NCI-H146 treated with DMSO at 0.1 percent for 48 hours (cell line): ENCODE measurements at regions not wholly inside any gene's neighbourhood (a gene's known extent, or its start where the extent isn't known, plus 50 kb on each side); places are given as distances from the start of the nearest gene placed in this dataset.

Experiments
- DNase-seq: peaks from one replicate; lab custom pipeline; 2025; ENCODE audit not compliant: unreplicated experiment; lab: John Stamatoyannopoulos, UW

DNA sequence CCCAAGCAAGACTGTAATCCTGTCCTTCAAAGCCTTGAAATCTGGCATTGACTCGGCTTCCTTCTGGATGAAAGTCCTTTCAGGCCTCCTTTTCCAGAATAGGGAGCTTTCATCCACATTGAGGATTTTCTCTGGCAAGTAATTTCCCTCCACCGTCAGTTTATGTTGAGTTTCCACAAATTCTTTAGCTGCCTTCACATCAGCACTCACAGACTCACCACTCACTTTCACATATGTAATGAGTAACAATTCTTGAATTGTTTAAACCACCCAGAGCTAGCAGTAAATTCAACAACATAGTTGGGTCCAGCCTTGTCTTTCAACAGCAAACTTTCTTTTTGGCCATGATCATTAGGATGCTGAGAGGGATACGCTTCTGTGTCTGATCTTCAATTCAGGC lies 84.3 kb upstream of the PRDM11 start:
- no peak for DNase-seq

DNA sequence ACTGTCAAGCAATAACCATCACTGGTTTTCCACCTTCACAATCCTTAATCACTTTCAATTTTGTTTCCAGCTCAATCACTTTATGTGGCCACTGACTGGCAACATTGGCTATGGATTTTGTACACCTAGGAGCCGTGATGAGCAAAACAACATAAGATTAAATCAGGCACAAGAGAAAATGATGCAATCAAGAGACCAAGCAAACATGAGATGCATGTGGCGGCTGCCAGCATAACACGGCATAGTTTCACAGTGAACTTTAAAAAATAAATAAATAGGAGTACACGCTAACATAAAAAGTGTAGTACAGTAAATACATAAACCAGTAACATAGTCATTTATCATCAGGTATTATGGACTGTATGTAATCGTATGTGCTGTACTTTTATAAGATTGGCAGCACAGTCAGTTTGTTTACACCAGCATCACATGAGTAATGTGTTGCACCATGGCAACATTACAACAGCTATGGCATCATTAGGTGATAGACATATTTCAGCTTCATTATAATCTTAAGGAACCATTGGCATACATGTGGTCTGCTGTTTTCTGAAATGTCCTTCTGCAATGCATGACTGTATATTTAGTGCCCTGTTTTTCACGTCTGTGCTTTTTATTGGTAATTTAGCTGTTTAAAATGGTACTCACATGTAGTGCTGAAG lies 83.3 kb upstream of the PRDM11 start:
- DNase-seq = no peak

DNA sequence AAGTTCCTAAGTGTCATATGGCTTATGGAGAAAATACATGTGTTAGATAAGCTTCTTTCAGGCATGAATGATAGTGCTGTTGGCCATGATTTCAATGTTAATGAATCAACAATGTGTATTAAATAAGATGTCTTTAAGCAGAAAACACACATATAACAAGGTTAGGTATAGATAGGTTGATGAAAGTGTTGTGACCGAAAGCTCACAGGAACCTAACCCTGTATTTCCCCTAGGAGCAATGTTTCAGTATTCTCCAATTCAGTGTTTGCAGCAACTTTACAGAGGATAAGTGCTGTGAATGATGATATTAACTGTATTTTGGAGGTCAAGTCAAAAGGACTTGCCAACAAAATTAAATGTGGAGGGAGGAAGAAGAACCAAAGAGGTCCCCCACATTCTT lies 82.8 kb upstream of the PRDM11 start:
- DNase-seq = no peak

DNA sequence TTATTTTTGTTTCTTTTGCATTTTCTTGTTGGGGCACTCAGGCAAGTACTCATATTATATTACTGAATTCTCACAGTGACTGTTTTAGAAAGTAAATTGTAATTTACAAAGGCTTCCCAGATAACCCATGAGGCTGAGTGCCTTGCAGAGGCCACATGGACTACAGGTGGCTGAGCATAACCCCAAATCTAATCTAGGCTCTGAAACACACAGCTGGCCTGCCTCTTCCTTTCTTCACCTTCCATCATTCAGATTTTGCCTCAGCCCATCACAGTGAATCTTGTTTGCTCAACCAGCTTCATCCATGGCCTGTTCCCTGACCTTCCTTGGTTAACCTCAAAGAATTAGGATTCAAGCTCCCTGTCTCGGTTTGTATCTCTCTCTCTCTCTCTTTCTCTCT lies 78.5 kb upstream of the PRDM11 start:
- no peak for DNase-seq

DNA sequence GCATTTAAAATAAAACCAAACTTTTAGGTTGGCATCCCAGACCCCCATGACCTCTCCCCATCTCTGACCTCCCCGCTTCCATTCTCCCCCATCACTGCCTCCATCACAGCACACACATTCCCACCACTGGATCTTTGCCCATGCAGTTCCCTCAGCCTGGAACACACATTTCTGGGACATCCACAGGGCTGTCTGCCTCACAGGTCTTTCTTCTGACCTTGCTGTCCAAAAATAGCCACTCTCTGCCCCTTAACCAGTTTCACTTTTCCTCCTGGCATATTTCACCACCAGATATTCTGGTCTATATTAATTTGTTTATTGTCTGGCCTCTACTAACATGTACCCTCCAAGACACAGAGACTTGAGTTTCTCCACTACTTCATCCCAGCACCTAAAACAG lies 75.2 kb upstream of the PRDM11 start:
- DNase-seq = no peak

DNA sequence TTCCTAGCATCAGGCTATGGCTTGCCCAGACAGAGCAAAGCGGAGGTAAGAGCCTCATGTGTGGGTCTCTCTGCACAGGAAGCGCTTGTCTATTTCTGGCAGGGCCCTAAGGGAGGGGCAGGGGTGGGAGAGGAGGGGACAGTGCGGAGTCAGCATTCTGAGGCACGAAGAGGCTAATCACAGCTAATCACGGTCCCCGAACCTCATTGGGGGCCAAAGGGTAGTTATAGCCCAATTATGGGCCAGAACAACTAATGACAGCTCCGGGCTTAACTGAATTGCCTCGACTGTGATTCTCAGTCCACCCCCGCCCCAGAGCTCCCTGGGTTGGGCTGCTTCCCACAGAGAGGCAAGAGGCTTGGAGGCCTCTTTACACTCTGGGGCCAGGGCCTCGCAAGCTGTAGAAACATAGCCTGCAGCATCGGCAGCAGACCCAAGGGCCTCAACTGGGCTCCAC lies 72.7 kb upstream of the PRDM11 start:
- no peak for DNase-seq

DNA sequence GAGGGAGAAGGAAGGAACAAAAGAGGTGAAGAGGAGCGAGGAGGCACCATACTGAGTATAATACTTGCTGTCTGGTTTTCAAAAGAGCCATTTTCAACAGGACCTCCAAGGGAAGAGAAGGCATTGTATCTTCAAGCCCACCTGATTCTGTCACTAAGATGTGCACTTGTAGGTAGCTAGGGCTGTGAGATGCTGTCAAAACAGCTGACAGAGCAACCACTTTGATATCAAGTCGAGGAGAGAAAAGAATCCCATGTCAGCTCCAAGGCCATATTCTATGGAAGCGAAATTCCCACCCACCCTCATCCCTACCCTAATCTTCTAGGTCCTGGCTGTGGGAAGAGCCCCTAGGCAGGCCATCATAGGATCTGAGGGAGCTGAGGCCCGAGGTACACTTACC lies 70.9 kb upstream of the PRDM11 start:
- DNase-seq = no peak

DNA sequence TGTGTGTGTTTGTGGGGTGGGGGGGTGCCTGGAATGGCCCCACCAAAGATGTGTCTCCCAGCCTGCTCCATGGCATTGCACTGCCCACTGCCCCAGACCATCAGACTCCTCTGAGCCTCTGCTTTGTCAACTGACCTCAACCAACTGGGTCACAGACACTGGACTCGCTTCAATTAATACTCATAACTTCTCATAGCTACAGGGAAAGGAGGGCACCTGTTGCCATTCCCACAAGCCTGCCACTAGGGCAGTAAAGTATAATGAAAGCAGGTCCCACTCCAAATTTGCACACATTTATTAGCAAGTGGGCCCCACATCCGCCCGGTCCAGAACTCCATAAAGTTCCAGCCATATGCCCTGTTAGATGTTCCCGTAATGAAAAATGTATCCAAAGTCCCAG lies 70.5 kb upstream of the PRDM11 start:
- DNase-seq = no peak

DNA sequence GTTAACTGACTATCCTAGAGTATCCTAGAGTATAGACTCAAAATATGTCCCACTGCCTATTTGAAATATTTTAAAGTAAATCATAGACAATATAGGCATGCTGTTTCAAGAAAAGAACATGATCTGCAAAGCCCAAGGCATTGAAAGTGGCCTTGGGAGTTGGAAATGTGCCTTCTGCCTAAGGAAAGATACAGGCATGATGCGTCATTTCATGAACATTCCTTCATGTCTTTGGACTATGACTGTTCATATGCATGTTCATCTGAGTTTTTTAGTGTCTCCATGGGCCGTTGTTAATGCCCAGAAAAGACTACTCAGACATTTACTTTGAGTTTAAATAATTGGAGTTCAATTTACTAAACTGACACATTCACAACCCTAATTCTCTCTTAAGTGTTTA lies 69.7 kb upstream of the PRDM11 start:
- no peak for DNase-seq

DNA sequence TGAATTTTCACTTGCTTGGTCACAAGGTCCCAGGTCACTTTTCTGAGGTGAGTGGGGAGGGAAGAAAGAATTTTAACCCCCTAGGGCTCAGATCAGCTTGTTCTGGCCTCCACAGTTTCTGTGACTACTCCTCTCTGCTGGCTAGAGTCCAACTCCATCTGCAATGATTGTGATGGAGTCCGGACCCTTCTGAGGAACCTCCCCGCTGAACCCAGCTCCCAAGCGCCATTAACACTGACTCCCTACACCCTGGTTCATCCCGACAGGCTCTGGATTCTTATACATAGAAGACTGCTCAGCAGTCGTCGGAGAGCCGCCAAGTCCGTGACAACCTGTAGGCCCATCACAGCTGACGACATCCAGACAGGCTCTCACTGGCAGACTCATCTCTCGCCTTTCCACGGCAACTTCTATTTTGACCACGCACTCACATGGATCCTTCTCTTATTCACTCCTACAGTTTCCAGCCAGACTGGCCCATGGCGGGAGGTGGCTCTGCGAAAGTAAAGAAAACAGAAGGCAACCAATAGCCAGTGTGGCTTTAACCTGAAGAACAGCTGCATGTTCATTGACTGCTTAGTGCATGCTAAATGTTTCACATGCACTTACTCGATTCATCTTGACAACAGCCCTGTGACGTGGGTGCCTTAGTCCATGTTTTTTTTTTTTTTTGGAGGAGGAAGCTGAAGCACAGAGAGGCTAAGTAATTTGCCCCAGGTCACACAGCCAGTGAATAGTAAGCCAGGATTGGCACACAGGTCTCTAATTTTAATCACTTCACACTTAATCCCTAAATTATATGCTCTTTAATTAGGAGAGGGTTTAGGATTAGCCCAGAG lies 68.0 kb upstream of the PRDM11 start:
- no peak for DNase-seq

DNA sequence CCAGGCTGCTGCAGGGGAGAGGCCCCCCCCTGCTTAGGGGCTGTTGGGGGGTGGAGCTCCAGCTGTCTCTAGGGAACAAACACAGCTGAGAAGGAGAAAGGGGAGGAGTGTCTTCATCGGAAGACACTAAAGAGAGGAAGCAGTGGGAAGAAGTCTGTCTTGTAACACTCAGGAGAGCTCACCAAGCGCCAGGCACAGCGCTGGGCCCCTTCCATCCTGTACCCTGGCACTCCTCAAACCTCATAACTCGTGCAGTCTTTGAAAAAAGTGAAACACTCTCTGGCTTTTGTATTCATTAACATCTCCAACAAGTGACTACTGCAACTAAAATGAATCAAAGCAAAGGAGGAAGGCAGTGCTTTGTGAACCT lies 67.4 kb upstream of the PRDM11 start:
- no peak for DNase-seq

DNA sequence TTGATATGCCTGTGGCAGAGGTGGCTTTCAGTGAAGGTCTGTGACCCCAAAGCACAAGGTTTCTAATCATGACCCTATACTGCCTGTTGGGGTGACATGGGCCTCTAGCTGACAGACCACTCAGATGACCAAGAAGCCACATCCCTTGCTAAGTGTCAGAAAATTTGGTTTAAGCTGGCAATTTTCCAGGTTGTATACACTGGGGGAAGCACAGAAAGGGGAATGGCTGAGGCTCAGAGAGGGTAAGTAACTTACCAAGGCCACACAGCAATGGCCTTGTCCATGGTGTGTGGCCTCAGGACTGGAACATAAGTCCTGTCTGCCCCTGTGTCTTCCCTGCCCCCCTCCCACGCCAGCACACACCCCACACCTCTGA lies 66.9 kb upstream of the PRDM11 start:
- DNase-seq = no peak

DNA sequence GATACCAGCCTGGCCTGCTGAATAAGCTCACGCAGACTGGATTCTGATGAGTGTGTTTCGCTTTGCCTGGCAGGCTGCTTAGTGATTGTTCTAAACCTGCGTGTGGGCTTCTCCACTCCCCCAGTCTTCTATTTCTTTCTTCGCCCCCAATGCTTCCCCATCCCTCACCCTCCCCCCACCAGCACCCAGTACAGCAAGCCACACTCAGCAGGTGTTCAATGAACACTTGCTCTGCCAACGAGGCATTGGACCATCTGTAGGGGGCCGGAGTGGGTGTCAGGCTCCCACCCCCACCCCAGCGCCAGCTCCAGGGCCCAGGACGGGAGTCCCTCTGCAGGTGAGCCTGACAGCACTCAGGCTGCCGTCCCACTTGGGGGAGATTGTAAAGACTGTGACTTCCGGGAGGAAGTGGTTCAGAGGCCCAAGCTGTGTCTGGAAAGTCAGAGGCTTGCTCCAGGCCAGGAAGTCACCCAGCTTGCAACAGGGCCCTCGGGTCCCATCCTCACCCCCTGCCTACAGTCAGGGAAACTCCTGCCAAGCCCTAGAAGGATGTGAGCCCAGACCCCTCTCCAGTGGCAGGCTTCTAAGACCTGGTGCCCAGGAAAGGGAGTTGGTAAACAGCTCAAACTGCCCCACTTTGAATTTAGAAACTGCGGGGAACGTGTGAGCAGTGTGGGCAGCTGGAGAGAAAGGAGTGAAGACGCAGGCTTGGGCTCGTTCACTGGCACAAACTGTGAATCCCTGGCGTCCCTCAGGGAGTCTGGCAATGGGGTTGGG lies 66.3 kb upstream of the PRDM11 start:
- no peak for DNase-seq

DNA sequence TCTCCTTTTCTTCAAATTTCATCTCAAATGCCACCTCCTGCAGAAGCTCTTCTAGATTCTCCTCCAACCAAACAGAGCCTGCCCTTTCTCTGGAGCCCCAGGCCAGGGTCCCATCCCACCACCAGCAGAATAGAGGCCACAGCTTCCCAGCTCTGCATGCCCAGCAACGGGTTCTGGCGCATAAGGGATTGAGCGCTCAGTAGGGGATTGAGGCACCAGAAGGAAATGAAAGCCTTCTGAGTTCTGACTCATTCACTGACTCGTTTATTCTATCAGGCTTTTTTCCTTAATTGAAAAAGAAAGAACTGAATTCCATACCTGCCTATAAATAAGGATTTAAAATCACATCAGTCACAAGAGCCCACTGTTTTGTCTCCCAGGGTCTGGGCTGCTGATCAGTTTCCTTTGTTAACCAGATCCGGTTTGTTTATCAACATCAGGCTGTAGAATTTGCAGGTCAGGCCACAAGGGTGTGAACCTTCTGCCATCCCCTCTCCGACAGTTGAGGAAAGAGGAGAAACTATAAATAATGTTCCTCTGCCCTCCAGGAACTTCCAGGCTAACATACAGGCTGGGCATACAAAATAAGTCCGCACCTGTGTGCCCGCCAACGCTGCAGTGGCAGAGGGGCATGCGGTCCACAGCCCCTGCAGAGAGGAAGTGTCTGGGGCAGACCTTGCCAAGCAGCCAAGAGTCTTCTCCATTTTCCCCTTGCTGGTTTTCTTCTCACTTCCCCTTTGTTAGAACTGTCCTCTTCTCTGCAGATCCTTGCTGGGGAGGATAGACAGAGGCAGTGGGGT lies 63.5 kb upstream of the PRDM11 start:
- no peak for DNase-seq

DNA sequence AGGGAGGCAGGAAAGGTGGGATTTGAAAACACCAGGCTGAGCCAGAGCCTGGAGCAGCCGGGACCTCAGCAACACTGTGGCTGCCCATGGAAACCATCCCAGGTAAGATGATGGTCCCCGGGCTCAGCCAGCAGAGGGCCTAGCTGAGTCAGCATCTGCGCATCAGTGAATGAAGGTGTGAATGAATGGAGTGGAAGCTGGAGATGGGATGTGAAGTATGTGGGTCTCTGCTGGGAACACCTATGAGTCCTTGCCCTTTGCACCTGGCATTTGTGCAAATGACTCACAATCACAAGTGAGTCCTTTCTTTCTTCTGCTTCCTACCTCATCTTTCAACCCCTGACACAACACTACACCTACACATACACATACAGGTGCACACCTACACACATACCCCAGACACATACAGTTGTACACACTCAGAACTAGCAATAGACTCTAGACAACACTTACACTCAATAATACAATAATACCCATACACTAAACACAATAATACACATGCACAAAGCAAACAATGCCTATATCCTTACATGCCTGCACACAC lies 62.8 kb upstream of the PRDM11 start:
- DNase-seq = no peak

DNA sequence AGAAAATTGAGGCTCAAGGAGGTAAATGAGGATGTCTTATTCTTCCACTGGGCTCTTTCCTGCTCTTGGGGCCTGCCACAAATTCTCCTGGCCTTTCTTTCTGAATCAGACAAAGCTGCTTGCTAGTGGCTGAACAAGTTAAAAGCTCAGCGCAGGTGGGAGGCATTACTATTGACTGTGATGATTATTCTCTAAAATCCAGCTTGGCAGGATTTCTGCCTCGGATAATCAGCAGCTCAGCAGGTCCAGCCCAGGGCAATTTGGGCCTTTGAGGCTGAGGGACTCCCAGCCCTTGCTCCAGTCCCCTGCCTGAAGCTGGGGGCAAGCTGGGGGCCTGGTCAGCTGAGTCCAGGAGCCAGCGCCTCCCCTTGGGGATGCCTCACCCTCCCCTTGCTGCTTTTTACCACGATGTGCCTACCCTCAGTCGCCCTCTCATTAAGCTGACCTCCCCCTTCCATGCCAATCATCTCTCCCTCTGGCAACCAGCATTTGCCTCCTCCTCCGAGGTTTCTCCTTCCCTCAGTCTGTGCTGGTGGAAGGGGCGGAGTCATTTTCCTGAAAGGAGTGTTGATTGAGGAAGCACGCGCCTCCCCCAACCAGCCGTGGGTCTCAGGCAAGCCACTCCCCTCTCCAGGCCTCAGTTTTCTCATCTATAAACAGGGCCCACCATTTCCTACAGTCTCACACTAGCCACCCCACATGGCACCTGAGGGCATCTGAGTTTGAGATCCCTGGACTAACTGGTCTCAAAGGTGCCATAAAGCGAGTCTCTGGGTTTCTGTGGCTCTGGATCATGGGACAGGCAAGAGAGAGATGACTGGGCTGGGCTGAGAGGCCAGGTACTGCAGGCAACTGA lies 60.6 kb upstream of the PRDM11 start:
- DNase-seq = peak; percentile 87

DNA sequence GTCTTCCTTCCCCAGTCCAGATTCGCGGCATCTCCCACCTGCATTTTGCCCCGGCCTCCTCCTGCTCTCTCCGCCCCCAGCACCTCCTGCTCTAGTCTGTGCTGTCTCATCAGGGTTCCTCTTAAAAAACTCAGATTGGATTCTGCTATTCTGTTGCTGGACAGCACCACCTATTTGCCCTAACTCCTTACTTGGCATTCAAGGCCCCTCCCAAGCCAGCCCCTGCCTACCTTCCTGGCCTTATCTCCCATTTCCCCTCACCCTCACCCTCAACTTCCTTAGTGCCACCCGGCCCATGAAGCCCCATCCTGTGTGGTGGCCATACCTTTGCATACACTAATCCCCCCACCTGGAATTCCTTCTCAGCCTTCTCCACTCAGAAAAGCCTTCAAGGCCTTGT lies 59.9 kb upstream of the PRDM11 start:
- DNase-seq = no peak

DNA sequence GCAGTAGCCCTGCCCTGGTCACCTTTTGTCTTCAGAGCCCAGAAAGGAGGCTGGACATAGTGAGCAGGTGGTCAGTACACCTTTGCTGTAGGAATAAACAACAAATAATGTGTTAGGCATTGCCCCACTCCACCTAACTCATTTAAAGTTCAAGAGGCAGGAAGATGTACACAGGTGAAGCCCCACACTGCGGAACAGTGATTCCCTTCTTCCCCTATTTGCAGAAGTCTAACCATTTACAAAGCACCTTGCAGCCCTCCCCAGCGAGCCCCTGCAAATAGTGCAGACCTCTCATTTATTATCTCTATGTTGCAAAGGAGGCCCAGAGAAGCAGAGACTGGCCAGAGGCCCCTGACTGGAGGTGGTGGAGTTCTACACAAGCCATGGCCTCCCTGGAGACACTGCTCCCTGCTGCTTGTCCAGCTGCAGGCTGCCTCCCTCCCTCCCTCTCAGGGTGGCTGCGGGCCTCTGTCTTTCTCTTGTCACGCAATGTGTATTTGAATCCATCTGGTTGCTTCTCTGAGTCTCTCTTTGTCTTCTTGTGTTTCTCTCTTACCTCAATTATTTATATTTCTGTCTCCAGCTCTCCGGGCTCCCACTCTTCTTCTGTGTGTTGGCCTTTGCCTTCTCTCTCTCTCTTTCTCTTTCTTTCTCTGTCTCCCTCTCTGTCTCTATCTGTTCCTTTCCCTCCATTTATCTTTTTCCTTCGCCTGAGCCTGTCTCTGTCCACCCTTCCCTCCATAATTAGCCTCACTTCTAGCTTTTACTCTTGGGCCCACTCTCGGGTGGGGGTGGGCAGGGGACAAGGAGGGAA lies 59.1 kb upstream of the PRDM11 start:
- DNase-seq = peak; percentile 90

DNA sequence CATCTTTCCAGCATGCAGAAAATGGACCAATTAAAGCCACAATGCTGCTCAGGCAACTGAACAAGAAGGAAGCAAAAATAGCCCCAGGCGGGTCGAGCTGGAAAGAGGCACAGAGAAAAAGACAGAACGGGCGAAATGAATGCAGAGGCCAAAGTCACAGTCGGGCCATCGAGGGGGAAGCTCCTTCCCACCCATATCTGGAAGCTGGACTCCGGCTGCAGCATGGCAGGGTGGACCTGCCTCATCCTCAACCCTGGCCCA lies 58.6 kb upstream of the PRDM11 start:
- peak; percentile 74 for DNase-seq
